ENCODE measurements at regions not wholly inside any gene's neighbourhood (a gene's known extent, or its start where the extent isn't known, plus 50 kb on each side); places are given as distances from the start of the nearest gene placed in this dataset.

DNA sequence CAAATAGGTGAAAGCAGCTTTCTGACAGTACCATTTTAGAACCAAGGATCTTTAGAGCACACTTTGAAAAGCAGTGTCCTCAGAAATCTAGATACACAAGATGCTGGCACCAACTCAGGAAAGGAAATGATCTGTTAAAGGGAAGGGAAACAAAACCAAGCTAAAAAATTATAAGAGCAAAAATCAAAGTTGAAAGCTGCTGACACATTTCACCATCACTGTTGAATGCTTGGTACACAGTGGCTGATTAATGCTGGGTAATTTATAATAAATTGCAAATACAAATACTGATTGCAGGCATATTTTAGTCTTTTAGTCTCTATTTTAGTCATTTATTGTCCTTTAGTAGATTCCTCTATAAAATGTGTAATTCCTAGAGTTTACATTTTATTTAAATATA, 1540.1 kb upstream of the PCDH10 start:
- no peak for TF ChIP-seq ZFP3 (CRISPR knock-in tag; IDR thresholded peaks at IDR 0.05)
- ATAC-seq: no peak

DNA sequence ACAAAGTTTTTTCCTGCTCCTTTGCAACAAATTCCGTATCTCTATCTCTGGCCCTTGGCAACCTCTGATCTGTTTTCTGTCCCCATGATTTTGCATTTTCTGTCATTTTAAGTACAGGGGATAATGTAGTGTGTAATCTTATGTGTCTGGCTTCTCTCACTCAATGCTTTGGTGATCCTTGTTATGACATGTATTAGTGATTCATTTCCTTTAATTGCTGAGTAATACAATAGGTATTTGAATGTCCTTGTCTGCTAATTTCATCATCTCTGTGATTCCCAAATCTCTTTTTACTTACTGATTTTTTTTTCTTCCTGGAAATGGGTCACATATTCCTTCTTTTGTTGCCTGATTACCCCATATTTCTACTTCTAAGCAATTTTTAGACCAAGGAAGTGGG, 1538.6 kb upstream of the PCDH10 start:
- ATAC-seq: peak; percentile 94
- TF ChIP-seq ZC3H10 (CRISPR knock-in tag; IDR thresholded peaks at IDR 0.05): peak; percentile 97
- TF ChIP-seq, protein P1, sequence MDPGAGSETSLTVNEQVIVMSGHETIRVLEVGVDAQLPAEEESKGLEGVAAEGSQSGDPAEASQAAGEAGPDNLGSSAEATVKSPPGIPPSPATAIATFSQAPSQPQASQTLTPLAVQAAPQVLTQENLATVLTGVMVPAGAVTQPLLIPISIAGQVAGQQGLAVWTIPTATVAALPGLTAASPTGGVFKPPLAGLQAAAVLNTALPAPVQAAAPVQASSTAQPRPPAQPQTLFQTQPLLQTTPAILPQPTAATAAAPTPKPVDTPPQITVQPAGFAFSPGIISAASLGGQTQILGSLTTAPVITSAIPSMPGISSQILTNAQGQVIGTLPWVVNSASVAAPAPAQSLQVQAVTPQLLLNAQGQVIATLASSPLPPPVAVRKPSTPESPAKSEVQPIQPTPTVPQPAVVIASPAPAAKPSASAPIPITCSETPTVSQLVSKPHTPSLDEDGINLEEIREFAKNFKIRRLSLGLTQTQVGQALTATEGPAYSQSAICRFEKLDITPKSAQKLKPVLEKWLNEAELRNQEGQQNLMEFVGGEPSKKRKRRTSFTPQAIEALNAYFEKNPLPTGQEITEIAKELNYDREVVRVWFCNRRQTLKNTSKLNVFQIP (CRISPR knock-in tag; IDR thresholded peaks at IDR 0.05; ENCODE audit: borderline replicate concordance, low read depth): peak; percentile 55; the same call in 1 of the 2 replicates
- peak; percentile 96 for TF ChIP-seq ISL1 (CRISPR knock-in tag; IDR thresholded peaks at IDR 0.05)
- TF ChIP-seq TOX (CRISPR knock-in tag; IDR thresholded peaks at IDR 0.05; ENCODE audit: borderline replicate concordance): peak; percentile 96
- peak; percentile 96 for TF ChIP-seq RARB (CRISPR knock-in tag; IDR thresholded peaks at IDR 0.05)

DNA sequence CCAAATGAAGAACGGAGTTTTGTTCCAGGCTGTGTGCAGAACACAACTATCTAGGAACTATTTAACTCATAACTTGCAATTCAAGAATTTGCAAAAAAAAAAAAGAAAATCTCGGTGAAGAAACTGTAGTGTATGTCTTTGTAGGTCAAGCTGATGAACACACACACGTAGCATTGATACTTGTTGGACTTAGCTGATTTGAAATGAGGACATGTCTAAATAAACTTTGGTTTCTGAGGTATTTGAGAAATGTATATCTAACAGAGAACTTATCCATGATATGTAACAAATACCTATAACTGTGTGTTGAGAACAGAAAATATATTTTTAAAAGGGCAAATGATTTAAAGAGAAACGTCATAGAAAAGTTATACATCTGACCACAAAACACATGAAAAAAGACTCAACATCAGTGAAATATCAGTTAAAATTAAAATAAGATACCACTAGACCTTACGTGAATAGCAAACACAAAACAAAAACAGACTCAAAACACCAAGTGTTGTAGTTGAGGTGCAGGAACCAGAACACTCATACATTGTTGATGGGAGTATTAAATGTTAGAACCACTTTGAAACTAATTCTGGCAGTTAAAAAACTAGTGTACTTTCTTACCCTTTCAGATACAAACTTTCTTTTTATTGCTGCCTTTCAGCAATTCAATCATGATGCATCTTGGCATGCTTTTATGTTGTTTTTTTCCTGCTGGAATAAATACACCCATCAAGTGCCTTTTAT, 1535.8 kb upstream of the PCDH10 start:
- ATAC-seq: no peak
- no peak for TF ChIP-seq ARNTL (CRISPR knock-in tag; IDR thresholded peaks at IDR 0.05; ENCODE audit: borderline replicate concordance, low read depth)

DNA sequence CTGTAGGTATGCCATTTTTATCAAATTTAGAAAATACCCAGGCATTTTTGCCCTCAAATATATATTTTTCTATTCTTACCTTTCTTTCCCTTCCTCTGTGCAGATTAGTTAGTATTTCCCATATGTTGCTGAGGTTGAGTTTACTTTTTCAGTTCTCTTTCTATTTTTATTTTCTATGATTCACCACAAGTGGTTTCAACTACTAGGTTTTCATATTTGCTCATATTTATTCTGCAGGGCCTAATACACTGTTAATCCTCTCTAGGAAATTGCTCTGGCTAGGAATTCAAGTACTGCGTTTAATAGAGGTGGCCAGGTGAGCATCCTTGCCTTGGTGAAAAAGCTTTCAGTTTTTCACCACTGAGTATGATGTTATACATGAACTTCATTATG, 1535.3 kb upstream of the PCDH10 start:
- TF ChIP-seq ESRRG (CRISPR knock-in tag; IDR thresholded peaks at IDR 0.05) (no peak), TOX (CRISPR knock-in tag; IDR thresholded peaks at IDR 0.05; ENCODE audit: borderline replicate concordance) (no peak), ZNF70 (CRISPR knock-in tag; IDR thresholded peaks at IDR 0.05) (no peak), ZC3H10 (CRISPR knock-in tag; IDR thresholded peaks at IDR 0.05) (no peak), ZNF565 (CRISPR knock-in tag; conservative IDR thresholded peaks at IDR 0.05; ENCODE audit: low read depth) (no peak), BACH2 (CRISPR knock-in tag; IDR thresholded peaks at IDR 0.05; ENCODE audit: borderline replicate concordance) (no peak), ZNF8 (CRISPR knock-in tag; IDR thresholded peaks at IDR 0.05) (no peak), PPARA (CRISPR knock-in tag; IDR thresholded peaks at IDR 0.05; ENCODE audit: borderline replicate concordance) (no peak)
- TF ChIP-seq, protein P1 (CRISPR knock-in tag; IDR thresholded peaks at IDR 0.05; ENCODE audit: borderline replicate concordance, low read depth): no peak
- TF ChIP-seq, protein P2, sequence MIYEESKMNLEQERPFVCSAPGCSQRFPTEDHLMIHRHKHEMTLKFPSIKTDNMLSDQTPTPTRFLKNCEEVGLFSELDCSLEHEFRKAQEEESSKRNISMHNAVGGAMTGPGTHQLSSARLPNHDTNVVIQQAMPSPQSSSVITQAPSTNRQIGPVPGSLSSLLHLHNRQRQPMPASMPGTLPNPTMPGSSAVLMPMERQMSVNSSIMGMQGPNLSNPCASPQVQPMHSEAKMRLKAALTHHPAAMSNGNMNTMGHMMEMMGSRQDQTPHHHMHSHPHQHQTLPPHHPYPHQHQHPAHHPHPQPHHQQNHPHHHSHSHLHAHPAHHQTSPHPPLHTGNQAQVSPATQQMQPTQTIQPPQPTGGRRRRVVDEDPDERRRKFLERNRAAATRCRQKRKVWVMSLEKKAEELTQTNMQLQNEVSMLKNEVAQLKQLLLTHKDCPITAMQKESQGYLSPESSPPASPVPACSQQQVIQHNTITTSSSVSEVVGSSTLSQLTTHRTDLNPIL (CRISPR knock-in tag; IDR thresholded peaks at IDR 0.05; ENCODE audit: low read depth): no peak
- no peak for ATAC-seq

DNA sequence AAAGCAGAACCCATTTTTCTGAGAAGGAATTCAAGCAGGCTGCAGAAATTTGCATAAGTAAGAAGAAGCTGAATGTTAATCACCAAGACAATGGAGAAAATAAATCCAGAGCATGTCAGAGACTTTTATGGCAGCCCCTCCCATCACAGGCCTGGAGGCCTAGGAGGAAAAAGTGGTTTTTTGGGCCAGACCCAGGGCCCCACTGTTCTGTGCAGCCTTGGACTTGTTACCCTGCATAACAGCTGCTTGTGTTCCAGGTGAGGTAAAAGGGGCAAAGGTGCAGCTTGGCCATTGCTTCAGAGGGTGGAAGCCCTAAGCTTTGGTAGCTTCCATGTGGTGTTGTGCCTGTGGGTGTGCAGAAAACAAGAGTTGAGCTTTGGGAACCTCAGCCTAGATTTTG, 1516.2 kb upstream of the PCDH10 start:
- ATAC-seq: no peak
- TF ChIP-seq ESRRG (CRISPR knock-in tag; IDR thresholded peaks at IDR 0.05): no peak
- TF ChIP-seq, protein P2 (CRISPR knock-in tag; IDR thresholded peaks at IDR 0.05; ENCODE audit: low read depth): no peak
- no peak for TF ChIP-seq RARB (CRISPR knock-in tag; IDR thresholded peaks at IDR 0.05)
- no peak for TF ChIP-seq GLIS3 (CRISPR knock-in tag; IDR thresholded peaks at IDR 0.05)
- TF ChIP-seq, protein P1 (CRISPR knock-in tag; IDR thresholded peaks at IDR 0.05; ENCODE audit: borderline replicate concordance, low read depth): no peak
- TF ChIP-seq SNAI2 (CRISPR knock-in tag; IDR thresholded peaks at IDR 0.05): no peak
- TF ChIP-seq ZNF8 (CRISPR knock-in tag; IDR thresholded peaks at IDR 0.05): no peak
- TF ChIP-seq ZFP3 (CRISPR knock-in tag; IDR thresholded peaks at IDR 0.05): no peak
- TF ChIP-seq, protein P3, sequence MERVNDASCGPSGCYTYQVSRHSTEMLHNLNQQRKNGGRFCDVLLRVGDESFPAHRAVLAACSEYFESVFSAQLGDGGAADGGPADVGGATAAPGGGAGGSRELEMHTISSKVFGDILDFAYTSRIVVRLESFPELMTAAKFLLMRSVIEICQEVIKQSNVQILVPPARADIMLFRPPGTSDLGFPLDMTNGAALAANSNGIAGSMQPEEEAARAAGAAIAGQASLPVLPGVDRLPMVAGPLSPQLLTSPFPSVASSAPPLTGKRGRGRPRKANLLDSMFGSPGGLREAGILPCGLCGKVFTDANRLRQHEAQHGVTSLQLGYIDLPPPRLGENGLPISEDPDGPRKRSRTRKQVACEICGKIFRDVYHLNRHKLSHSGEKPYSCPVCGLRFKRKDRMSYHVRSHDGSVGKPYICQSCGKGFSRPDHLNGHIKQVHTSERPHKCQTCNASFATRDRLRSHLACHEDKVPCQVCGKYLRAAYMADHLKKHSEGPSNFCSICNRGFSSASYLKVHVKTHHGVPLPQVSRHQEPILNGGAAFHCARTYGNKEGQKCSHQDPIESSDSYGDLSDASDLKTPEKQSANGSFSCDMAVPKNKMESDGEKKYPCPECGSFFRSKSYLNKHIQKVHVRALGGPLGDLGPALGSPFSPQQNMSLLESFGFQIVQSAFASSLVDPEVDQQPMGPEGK (CRISPR knock-in tag; IDR thresholded peaks at IDR 0.05; ENCODE audit: borderline replicate concordance): no peak
- TF ChIP-seq ARNTL (CRISPR knock-in tag; IDR thresholded peaks at IDR 0.05; ENCODE audit: borderline replicate concordance, low read depth): no peak
- TF ChIP-seq TOX (CRISPR knock-in tag; IDR thresholded peaks at IDR 0.05; ENCODE audit: borderline replicate concordance): no peak
- TF ChIP-seq, protein P4, sequence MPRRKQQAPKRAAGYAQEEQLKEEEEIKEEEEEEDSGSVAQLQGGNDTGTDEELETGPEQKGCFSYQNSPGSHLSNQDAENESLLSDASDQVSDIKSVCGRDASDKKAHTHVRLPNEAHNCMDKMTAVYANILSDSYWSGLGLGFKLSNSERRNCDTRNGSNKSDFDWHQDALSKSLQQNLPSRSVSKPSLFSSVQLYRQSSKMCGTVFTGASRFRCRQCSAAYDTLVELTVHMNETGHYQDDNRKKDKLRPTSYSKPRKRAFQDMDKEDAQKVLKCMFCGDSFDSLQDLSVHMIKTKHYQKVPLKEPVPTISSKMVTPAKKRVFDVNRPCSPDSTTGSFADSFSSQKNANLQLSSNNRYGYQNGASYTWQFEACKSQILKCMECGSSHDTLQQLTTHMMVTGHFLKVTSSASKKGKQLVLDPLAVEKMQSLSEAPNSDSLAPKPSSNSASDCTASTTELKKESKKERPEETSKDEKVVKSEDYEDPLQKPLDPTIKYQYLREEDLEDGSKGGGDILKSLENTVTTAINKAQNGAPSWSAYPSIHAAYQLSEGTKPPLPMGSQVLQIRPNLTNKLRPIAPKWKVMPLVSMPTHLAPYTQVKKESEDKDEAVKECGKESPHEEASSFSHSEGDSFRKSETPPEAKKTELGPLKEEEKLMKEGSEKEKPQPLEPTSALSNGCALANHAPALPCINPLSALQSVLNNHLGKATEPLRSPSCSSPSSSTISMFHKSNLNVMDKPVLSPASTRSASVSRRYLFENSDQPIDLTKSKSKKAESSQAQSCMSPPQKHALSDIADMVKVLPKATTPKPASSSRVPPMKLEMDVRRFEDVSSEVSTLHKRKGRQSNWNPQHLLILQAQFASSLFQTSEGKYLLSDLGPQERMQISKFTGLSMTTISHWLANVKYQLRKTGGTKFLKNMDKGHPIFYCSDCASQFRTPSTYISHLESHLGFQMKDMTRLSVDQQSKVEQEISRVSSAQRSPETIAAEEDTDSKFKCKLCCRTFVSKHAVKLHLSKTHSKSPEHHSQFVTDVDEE (CRISPR knock-in tag; IDR thresholded peaks at IDR 0.05): no peak
- TF ChIP-seq CSDC2 (CRISPR knock-in tag; IDR thresholded peaks at IDR 0.05): no peak
- TF ChIP-seq OSR1 (CRISPR knock-in tag; IDR thresholded peaks at IDR 0.05): no peak
- no peak for TF ChIP-seq ZNF70 (CRISPR knock-in tag; IDR thresholded peaks at IDR 0.05)
- TF ChIP-seq ZNF565 (CRISPR knock-in tag; conservative IDR thresholded peaks at IDR 0.05; ENCODE audit: low read depth): no peak
- no peak for TF ChIP-seq ZC3H10 (CRISPR knock-in tag; IDR thresholded peaks at IDR 0.05)
